WTC11 (cell line): ENCODE measurements at regions not wholly inside any gene's neighbourhood (a gene's known extent, or its start where the extent isn't known, plus 50 kb on each side); places are given as distances from the start of the nearest gene placed in this dataset.

Source experiments
- ATAC-seq: fragments of 200-7000 bp; cut with Tn5 transposase; 2 replicates; pipeline ENCODE4 v1.10.0; 2021; ENCODE audit warnings: mild to moderate bottlenecking, moderate library complexity
- CTCF ChIA-PET: fragments of 300-600 bp; sonication (Branson Sonifier 250); formaldehyde crosslinking; loops from one replicate; lab custom pipeline; 2021; ENCODE audit warnings: antibody characterized with exemption; lab: Charles Lee
- POLR2A ChIA-PET: fragments of 350-600 bp; sonication (Branson Sonifier 250); formaldehyde crosslinking; loops from one replicate; lab custom pipeline; 2021; ENCODE audit warnings: antibody characterized with exemption; lab: Charles Lee
- DNase-seq: peaks from one replicate; pipeline ENCODE4 v3.0.0; 2021; ENCODE audit warnings: low spot score
- H3K27ac Mint-ChIP-seq: 2 replicates; pipeline ENCODE4 v1.8.0; 2021; ENCODE audit warnings: mixed read lengths
- H3K27me3 Mint-ChIP-seq: 2 replicates; pipeline ENCODE4 v1.8.0; 2021; ENCODE audit warnings: low read depth, mild to moderate bottlenecking, moderate library complexity, mixed read lengths
- H3K36me3 Mint-ChIP-seq: 2 replicates; pipeline ENCODE4 v1.8.0; 2021; ENCODE audit warnings: mixed read lengths
- H3K4me1 Mint-ChIP-seq: 2 replicates; pipeline ENCODE4 v1.8.0; 2022; ENCODE audit warnings: mixed read lengths
- H3K4me3 Mint-ChIP-seq: 2 replicates; pipeline ENCODE4 v1.8.0; 2021; ENCODE audit warnings: mild to moderate bottlenecking, moderate library complexity, mixed read lengths
- H3K9me3 Mint-ChIP-seq: 2 replicates; pipeline ENCODE4 v1.8.0; 2021; ENCODE audit warnings: mixed read lengths
- CREB1 ChIP-seq: sonication (generic); formaldehyde crosslinking; IDR thresholded peaks from 2 replicates; pipeline ENCODE4 v1.8.0; 2023; ENCODE audit warnings: mild to moderate bottlenecking, missing genetic modification reagents
- ELF4 ChIP-seq: sonication (generic); formaldehyde crosslinking; IDR thresholded peaks from 2 replicates; pipeline ENCODE4 v1.8.1; 2022; ENCODE audit warnings: low read depth, mild to moderate bottlenecking, moderate library complexity, missing genetic modification reagents
- EMX1 ChIP-seq: fragments of 250-450 bp; sonication (Bioruptor Pico); IDR thresholded peaks from 2 replicates; pipeline ENCODE4 v1.8.0; 2021; ENCODE audit warnings: mild to moderate bottlenecking
- ESRRA ChIP-seq: sonication (generic); formaldehyde crosslinking; IDR thresholded peaks from 2 replicates; pipeline ENCODE4 v1.8.1; 2022; ENCODE audit warnings: mild to moderate bottlenecking, missing genetic modification reagents, borderline replicate concordance
- FOXJ3 ChIP-seq: sonication (generic); formaldehyde crosslinking; IDR thresholded peaks from 2 replicates; pipeline ENCODE4 v1.9.0; 2021; ENCODE audit warnings: missing genetic modification reagents, mild to moderate bottlenecking, borderline replicate concordance
- IRF1 ChIP-seq: sonication (generic); formaldehyde crosslinking; IDR thresholded peaks from 2 replicates; pipeline ENCODE4 v1.8.0; 2023; ENCODE audit warnings: missing genetic modification reagents
- JAZF1 ChIP-seq: fragments of 250-450 bp; sonication (Bioruptor Pico); IDR thresholded peaks from 2 replicates; pipeline ENCODE4 v1.9.0; 2021; ENCODE audit warnings: moderate library complexity, mild to moderate bottlenecking, inconsistent platforms
- KAT7 ChIP-seq: sonication (generic); formaldehyde crosslinking; IDR thresholded peaks from 2 replicates; pipeline ENCODE4 v1.8.1; 2023; ENCODE audit warnings: missing genetic modification reagents, mild to moderate bottlenecking, borderline replicate concordance
- NFE2L1 ChIP-seq: sonication (generic); formaldehyde crosslinking; IDR thresholded peaks from 2 replicates; pipeline ENCODE4 v1.8.1; 2023; ENCODE audit warnings: missing genetic modification reagents
- NFYB ChIP-seq: sonication (generic); formaldehyde crosslinking; conservative IDR thresholded peaks from 2 replicates; pipeline ENCODE4 v1.8.0; 2022; ENCODE audit warnings: low read depth, missing genetic modification reagents
- NR2C2 ChIP-seq: sonication (generic); formaldehyde crosslinking; IDR thresholded peaks from 2 replicates; pipeline ENCODE4 v1.8.0; 2022; ENCODE audit warnings: mild to moderate bottlenecking, missing genetic modification reagents
- RORB ChIP-seq: fragments of 250-450 bp; sonication (Bioruptor Pico); IDR thresholded peaks from 2 replicates; pipeline ENCODE4 v1.9.0; 2021; ENCODE audit warnings: mild to moderate bottlenecking
- SMAD4 ChIP-seq: sonication (generic); formaldehyde crosslinking; IDR thresholded peaks from 2 replicates; pipeline ENCODE4 v1.8.0; 2022; ENCODE audit warnings: mild to moderate bottlenecking, missing genetic modification reagents
- SOX15 ChIP-seq: fragments of 250-450 bp; sonication (Bioruptor Pico); IDR thresholded peaks from 2 replicates; pipeline ENCODE4 v1.9.0; 2021; ENCODE audit warnings: mild to moderate bottlenecking
- TEAD1 ChIP-seq: sonication (generic); formaldehyde crosslinking; IDR thresholded peaks from 2 replicates; pipeline ENCODE4 v1.8.0; 2022; ENCODE audit warnings: mild to moderate bottlenecking, missing genetic modification reagents
- TEAD4 ChIP-seq: sonication (generic); formaldehyde crosslinking; IDR thresholded peaks from 2 replicates; pipeline ENCODE4 v1.8.0; 2022; ENCODE audit warnings: mild to moderate bottlenecking, missing genetic modification reagents
- ZBTB21 ChIP-seq: sonication (generic); formaldehyde crosslinking; IDR thresholded peaks from 2 replicates; pipeline ENCODE4 v1.8.1; 2023; ENCODE audit warnings: mild to moderate bottlenecking, missing genetic modification reagents, borderline replicate concordance
- ZNF121 ChIP-seq: sonication (generic); formaldehyde crosslinking; IDR thresholded peaks from 2 replicates; pipeline ENCODE4 v1.8.0; 2023; ENCODE audit warnings: missing genetic modification reagents
- ZNF219 ChIP-seq: sonication (generic); formaldehyde crosslinking; IDR thresholded peaks from 2 replicates; pipeline ENCODE4 v1.8.0; 2023; ENCODE audit warnings: missing genetic modification reagents, mild to moderate bottlenecking, borderline replicate concordance
- ZNF263 ChIP-seq: sonication (generic); formaldehyde crosslinking; IDR thresholded peaks from 2 replicates; pipeline ENCODE4 v1.8.1; 2022; ENCODE audit warnings: low read depth, mild to moderate bottlenecking, moderate library complexity, missing genetic modification reagents
- ZSCAN18 ChIP-seq: fragments of 250-450 bp; sonication (Bioruptor Pico); IDR thresholded peaks from 2 replicates; pipeline ENCODE4 v2.1.2; 2022; ENCODE audit warnings: mild to moderate bottlenecking, moderate library complexity
- TF ChIP-seq, protein P1 (sequence below): sonication (generic); formaldehyde crosslinking; IDR thresholded peaks from 2 replicates; pipeline ENCODE4 v1.8.0; 2022; ENCODE audit warnings: mild to moderate bottlenecking, missing genetic modification reagents
- TF ChIP-seq, protein P2 (sequence below): sonication (generic); formaldehyde crosslinking; IDR thresholded peaks from 2 replicates; pipeline ENCODE4 v1.8.1; 2023; ENCODE audit warnings: mild to moderate bottlenecking, missing genetic modification reagents, borderline replicate concordance
- TF ChIP-seq, protein P3 (sequence below): fragments of 250-450 bp; sonication (Bioruptor Pico); IDR thresholded peaks from 2 replicates; pipeline ENCODE4 v1.9.0; 2021; ENCODE audit warnings: moderate library complexity, mild to moderate bottlenecking, inconsistent platforms, borderline replicate concordance

- Mint-ChIP-seq H3K4me3 (no peak overlapping the region), H3K27ac (no peak overlapping the region), H3K9me3 (peaks cover 5% of the 10 kb centered on the region; the same call in 1 of the 2 replicates), H3K36me3 (no peaks in the 10 kb centered on the region), H3K27me3 (peaks cover 5% of the 10 kb centered on the region), H3K4me1 (peaks cover 19% of the 10 kb centered on the region)
- CTCF ChIA-PET = no interaction called here
- DNase-seq (peak; percentile 11), ATAC-seq (peak; percentile 58)
- TF ChIP-seq KAT7 (CRISPR knock-in tag) (no peak), ZNF219 (CRISPR knock-in tag) (no peak), NR2C2 (CRISPR knock-in tag) (no peak), ZSCAN18 (no peak), NFE2L1 (CRISPR knock-in tag) (no peak), JAZF1 (CRISPR knock-in tag) (no peak), ZBTB21 (CRISPR knock-in tag) (no peak), SMAD4 (CRISPR knock-in tag) (no peak)
- TF ChIP-seq, protein P1, sequence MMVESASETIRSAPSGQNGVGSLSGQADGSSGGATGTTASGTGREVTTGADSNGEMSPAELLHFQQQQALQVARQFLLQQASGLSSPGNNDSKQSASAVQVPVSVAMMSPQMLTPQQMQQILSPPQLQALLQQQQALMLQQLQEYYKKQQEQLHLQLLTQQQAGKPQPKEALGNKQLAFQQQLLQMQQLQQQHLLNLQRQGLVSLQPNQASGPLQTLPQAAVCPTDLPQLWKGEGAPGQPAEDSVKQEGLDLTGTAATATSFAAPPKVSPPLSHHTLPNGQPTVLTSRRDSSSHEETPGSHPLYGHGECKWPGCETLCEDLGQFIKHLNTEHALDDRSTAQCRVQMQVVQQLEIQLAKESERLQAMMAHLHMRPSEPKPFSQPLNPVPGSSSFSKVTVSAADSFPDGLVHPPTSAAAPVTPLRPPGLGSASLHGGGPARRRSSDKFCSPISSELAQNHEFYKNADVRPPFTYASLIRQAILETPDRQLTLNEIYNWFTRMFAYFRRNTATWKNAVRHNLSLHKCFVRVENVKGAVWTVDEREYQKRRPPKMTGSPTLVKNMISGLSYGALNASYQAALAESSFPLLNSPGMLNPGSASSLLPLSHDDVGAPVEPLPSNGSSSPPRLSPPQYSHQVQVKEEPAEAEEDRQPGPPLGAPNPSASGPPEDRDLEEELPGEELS (CRISPR knock-in tag) = no peak
- POLR2A ChIA-PET = no interaction called here
Observed at GRCh38 chr11:80188076-80188627, 747.3 kb upstream of the TENM4 start.

GRCh38 chr11:80186692-80187091 lies 745.9 kb upstream of the TENM4 start:
- no peak for DNase-seq
- CTCF ChIA-PET = no interaction called here

More at GRCh38 chr11:80186692-80187091, 745.9 kb upstream of the TENM4 start:
- H3K36me3 Mint-ChIP-seq = no peaks in the 10 kb centered on the region
- H3K27me3 Mint-ChIP-seq = peaks cover 5% of the 10 kb centered on the region
- POLR2A ChIA-PET = no interaction called here
- TF ChIP-seq CREB1 = no peak
- TF ChIP-seq TEAD1 (CRISPR knock-in tag) = no peak
- TF ChIP-seq RORB (CRISPR knock-in tag) = no peak
- no peak for TF ChIP-seq NR2C2 (CRISPR knock-in tag)
- TF ChIP-seq EMX1 (CRISPR knock-in tag) = no peak
- TF ChIP-seq, protein P2, sequence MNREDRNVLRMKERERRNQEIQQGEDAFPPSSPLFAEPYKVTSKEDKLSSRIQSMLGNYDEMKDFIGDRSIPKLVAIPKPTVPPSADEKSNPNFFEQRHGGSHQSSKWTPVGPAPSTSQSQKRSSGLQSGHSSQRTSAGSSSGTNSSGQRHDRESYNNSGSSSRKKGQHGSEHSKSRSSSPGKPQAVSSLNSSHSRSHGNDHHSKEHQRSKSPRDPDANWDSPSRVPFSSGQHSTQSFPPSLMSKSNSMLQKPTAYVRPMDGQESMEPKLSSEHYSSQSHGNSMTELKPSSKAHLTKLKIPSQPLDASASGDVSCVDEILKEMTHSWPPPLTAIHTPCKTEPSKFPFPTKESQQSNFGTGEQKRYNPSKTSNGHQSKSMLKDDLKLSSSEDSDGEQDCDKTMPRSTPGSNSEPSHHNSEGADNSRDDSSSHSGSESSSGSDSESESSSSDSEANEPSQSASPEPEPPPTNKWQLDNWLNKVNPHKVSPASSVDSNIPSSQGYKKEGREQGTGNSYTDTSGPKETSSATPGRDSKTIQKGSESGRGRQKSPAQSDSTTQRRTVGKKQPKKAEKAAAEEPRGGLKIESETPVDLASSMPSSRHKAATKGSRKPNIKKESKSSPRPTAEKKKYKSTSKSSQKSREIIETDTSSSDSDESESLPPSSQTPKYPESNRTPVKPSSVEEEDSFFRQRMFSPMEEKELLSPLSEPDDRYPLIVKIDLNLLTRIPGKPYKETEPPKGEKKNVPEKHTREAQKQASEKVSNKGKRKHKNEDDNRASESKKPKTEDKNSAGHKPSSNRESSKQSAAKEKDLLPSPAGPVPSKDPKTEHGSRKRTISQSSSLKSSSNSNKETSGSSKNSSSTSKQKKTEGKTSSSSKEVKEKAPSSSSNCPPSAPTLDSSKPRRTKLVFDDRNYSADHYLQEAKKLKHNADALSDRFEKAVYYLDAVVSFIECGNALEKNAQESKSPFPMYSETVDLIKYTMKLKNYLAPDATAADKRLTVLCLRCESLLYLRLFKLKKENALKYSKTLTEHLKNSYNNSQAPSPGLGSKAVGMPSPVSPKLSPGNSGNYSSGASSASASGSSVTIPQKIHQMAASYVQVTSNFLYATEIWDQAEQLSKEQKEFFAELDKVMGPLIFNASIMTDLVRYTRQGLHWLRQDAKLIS = no peak
- no peak for TF ChIP-seq IRF1
- no peak for TF ChIP-seq FOXJ3 (CRISPR knock-in tag)
- no peak for TF ChIP-seq ELF4 (CRISPR knock-in tag)
- no peak for TF ChIP-seq ZNF121 (CRISPR knock-in tag)
- TF ChIP-seq NFYB (CRISPR knock-in tag) = no peak
- TF ChIP-seq TEAD4 (CRISPR knock-in tag) = no peak
- TF ChIP-seq, protein P3, sequence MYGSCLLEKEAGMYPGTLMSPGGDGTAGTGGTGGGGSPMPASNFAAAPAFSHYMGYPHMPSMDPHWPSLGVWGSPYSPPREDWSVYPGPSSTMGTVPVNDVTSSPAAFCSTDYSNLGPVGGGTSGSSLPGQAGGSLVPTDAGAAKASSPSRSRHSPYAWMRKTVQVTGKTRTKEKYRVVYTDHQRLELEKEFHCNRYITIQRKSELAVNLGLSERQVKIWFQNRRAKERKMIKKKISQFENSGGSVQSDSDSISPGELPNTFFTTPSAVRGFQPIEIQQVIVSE (CRISPR knock-in tag) = no peak
- no peak for TF ChIP-seq NFE2L1 (CRISPR knock-in tag)
- TF ChIP-seq ZNF263 (CRISPR knock-in tag) = no peak
- TF ChIP-seq ESRRA (CRISPR knock-in tag) = no peak
- TF ChIP-seq SOX15 (CRISPR knock-in tag) = no peak
- peaks cover 17% of the 10 kb centered on the region for H3K4me1 Mint-ChIP-seq
- H3K4me3 Mint-ChIP-seq = no peak overlapping the region
- no peak for ATAC-seq
- peaks cover 5% of the 10 kb centered on the region; the same call in 1 of the 2 replicates for H3K9me3 Mint-ChIP-seq
- no peak overlapping the region for H3K27ac Mint-ChIP-seq
